GM18873 (cell line): ENCODE measurements at regions not wholly inside any gene's neighbourhood (a gene's known extent, or its start where the extent isn't known, plus 50 kb on each side); places are given as distances from the start of the nearest gene placed in this dataset.

Experiments used
- ATAC-seq: cut with Tn5 transposase; IDR thresholded peaks from one replicate; pipeline ENCODE4 v1.9.1; 2021; ENCODE audit warnings: mild to moderate bottlenecking, moderate library complexity, moderate number of reproducible peaks; ENCODE audit not compliant: unreplicated experiment, low FRiP score

GRCh38 chr6:113631666-113632065 lies 225.5 kb upstream of the MARCKS start:
- ATAC-seq = no peak

GRCh38 chr6:113632220-113632864 lies 224.8 kb upstream of the MARCKS start:
- ATAC-seq = peak; percentile 38

GRCh38 chr6:113633638-113634037 lies 223.5 kb upstream of the MARCKS start:
- no peak for ATAC-seq

- ATAC-seq = peak; percentile 18
Observed at GRCh38 chr6:113634352-113635163, 222.6 kb upstream of the MARCKS start.

- ATAC-seq = no peak
Observed at GRCh38 chr6:113635222-113635986, 221.7 kb upstream of the MARCKS start.

GRCh38 chr6:113636357-113636824 lies 220.8 kb upstream of the MARCKS start:
- ATAC-seq = no peak

- no peak for ATAC-seq
Observed at GRCh38 chr6:113640051-113640450, 217.1 kb upstream of the MARCKS start.

- no peak for ATAC-seq
Observed at GRCh38 chr6:113642001-113642713, 215.0 kb upstream of the MARCKS start.

- ATAC-seq = peak; percentile 94
Observed at GRCh38 chr6:113642714-113643406, 214.3 kb upstream of the MARCKS start.

GRCh38 chr6:113643407-113643770 lies 213.8 kb upstream of the MARCKS start:
- ATAC-seq = no peak

GRCh38 chr6:113644861-113645575 lies 212.1 kb upstream of the MARCKS start:
- no peak for ATAC-seq

GRCh38 chr6:113645576-113645970 lies 211.6 kb upstream of the MARCKS start:
- ATAC-seq = no peak

- ATAC-seq = no peak
Observed at GRCh38 chr6:113645986-113646385, 211.2 kb upstream of the MARCKS start.

- no peak for ATAC-seq
Observed at GRCh38 chr6:113646701-113647100, 210.4 kb upstream of the MARCKS start.

- ATAC-seq = peak; percentile 27
Observed at GRCh38 chr6:113647143-113647889, 209.8 kb upstream of the MARCKS start.

- ATAC-seq = no peak
Observed at GRCh38 chr6:113648698-113649097, 208.4 kb upstream of the MARCKS start.

GRCh38 chr6:113649276-113649675 lies 207.9 kb upstream of the MARCKS start:
- ATAC-seq = no peak

- no peak for ATAC-seq
Observed at GRCh38 chr6:113649880-113650609, 207.1 kb upstream of the MARCKS start.
